ENCODE measurements at regions not wholly inside any gene's neighbourhood (a gene's known extent, or its start where the extent isn't known, plus 50 kb on each side); places are given as distances from the start of the nearest gene placed in this dataset.

DNA sequence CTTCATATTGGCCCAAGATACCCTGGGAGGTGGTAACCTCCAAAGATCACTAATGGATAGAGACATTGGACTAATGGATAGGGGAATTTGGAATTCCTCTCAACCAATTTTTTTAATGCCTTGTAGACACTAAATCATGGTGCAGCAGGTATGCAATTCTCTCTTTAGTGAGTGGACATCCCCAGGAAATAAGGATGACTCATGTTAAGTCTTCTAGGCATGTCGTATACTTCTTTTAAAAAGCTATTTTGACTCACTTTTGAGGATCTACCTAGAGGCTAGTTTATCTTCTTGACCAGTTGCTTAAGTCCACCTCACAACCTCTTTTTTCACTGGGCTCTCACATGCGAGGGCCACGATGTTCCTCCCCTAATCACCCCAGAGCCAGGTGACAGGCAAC, 211.6 kb upstream of the CDH12 start:
- DNase-seq: no peak

DNA sequence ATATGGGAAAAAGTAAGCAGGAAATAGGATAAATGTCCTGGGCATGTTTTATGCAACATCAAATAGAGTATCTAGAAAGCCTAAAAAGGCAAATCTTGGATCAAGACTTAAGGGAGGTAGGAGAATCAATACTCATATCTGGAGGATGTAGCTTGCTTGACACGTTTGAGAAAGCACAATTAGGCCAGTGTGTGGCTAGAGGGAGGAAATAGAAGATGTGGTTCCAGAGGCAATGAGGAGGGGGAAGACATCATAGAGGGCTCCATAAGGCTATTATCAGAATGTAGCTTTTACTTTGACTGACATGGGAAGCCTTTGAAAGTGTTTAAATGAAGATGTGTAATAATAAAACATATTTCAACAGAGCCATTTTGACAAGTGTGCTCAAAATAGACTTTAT, 200.7 kb upstream of the CDH12 start:
- DNase-seq: no peak

DNA sequence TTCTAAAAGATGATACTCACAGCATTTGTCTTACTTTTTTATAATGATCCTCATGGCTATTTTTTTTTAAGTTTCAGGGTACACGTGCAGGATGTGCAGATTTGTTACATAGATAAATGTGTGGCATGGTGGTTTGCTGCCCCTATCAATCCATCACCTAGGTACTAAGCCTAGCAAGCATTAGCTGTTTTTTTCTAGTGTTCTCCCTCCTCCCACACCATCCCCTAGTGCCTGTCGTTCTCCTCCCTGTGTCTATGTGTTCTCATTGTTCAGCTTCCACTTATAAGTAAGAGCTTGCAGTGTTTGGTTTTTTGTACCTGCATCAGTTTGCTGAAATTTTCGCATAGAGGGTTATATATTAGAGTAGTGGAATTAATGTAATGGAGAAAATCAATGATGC, 189.1 kb upstream of the CDH12 start:
- DNase-seq: no peak

DNA sequence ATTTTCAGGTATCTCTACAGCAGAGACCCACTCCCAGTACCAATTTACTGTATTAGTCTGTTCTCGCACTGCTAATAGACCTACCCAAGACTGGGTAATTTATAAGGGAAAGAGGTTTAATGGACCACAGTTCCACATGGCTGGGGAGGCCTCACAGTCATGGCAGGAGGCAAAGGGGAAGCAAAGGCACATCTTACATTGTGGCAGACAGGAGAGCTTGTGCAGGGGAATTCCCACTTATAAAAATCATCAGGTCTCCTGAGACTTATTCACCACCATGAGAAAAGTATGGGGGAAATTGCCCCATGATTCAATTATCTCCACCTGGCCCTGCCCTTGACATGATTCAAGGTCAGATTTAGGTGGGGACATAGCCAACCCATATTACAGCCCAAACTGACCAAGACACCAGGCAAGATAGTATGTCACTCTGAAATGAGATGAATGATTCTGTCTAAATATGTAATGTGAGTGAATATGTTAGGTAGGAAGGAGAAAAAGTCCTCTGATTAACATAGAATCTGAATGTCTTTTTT, 182.5 kb upstream of the CDH12 start:
- DNase-seq: no peak

DNA sequence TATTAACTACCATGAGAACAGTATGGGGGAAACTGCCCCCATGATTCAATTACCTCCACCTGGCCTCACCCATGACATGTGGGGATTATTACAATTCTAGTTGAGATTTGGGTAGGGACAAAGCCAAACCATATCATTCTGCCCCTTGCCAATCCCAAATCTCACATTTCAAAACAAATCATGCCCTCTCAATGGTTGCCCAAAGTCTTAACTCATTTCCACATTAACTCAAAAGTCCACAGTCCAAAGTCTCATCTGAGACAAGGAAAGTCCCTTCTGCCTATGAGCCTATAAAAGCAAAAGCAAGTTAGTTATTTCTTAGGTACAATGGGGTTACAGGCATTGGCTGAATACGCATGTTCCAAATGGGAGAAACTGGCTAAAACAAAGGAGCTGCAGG, 180.7 kb upstream of the CDH12 start:
- no peak for DNase-seq

DNA sequence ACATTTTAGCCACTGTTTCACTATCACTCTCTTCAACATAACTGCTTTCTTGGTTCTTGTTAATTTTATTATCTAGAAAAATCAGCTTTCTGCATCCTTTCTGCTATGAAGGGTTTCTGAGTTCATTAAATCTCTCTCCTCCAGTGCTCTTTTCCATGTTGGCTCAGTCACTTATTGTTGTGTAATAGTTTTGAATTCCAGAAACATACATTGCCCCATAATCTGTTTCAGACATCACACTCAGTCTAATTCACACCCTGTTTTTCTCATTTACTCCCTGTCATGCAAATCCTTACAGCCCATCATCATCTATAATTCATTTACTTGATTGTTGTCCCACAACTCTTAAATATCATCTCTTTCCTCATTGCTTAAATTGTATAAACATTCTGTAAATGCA, 176.1 kb upstream of the CDH12 start:
- no peak for DNase-seq

DNA sequence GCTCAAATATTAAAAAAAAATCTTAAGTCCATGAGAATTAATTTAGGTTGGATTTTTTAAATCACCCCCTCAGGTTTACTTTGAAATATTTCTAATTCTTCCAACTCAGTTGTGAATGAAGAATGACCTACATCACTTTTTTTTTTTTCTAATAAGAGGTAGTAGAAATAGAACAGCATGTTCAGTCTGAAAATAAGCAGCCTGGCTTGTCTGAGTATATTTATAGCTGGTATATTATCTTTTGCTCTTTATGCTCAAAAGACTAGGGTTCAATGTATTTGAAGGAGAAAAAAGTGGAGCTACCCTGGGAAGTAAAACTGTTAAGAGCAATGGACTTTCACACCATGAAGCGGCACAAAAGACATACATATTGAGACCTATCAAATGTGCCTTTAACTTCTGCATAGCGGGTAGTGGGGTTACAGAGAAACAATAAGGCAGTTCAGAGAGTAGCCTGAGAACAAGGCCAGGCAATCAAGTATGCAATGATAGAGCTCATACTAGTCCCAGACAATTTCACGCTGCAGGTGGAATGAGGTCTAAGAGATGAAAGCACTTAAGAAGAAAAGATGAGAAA, 175.4 kb upstream of the CDH12 start:
- no peak for DNase-seq

DNA sequence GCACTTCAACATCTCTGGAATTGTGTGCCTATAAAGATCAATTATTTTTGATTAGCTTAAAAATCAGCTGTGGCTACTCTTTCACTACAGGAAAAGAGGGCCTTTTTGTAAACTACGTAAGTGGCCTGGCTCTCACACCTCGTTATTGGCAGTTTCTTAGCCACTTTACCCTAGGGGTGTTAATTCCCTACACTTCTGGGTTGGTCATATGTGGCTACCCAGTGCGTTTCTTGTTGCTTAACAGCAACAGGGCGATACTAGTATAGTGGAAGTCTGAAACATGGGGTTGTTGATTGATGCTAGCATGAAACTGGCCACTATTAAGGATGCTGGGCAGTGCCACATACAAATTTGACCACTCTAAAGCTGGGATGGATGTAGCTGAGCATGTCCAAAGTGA, 174.7 kb upstream of the CDH12 start:
- no peak for DNase-seq

DNA sequence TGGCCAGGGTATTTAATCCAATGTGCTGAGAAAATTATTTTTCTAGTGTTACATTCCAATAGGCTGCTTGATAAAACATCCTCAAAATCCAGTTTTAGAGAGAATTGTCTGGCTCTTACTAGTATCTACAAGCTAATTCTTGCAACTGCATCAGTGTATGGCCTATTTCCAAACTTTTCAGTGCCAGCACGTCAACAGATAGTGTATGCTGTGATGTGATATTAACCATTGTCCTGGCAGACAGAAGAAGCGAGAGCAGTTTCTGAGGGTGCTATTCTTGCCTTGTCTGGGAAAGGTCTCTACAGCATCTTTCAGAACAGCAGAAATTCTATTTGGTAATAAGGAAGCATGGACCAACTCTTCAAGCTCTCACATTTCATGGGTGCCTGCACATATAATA, 174.2 kb upstream of the CDH12 start:
- DNase-seq: no peak

DNA sequence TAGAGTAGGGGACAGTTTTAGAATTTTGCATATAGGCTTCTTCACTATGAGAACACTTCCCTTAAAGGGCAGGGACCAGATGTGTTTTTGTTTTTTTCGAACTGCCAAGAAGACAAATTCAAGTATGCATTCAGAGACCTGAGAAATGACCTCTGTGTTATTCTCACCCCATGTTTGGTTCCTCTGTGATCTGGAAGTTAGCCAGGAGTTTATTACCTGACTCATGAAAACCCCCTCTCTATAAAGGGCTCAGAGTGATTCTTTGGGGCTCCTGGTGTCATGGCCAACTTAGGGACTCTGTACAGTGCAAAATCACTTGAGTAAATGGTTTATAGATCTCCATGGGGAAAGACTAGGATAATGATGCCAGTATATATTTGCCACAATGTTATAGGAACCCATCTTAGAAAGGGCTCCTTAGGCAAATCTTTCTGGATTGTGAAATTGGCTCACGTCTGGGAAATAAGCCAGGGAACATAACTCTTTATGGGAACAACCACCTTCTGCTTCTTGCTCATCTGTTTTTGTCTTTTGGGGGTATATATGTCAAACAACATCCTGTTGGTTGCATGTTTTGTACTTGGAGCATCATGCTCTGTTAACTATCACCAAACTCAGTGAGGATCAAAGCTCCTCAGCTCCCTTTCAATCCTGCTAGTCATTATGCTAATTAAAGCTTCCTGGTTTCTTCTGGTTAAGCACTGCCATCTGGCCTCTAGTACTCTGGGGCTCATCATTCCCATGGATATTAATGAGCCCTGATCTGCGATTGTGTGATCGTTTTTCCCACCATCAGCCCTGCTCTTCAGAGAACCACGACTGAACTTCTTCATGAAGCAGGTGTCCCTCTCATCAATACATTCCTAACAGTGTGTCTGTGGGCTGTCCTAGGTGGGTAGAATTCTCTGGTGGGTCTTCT, 173.4 kb upstream of the CDH12 start:
- DNase-seq: no peak

DNA sequence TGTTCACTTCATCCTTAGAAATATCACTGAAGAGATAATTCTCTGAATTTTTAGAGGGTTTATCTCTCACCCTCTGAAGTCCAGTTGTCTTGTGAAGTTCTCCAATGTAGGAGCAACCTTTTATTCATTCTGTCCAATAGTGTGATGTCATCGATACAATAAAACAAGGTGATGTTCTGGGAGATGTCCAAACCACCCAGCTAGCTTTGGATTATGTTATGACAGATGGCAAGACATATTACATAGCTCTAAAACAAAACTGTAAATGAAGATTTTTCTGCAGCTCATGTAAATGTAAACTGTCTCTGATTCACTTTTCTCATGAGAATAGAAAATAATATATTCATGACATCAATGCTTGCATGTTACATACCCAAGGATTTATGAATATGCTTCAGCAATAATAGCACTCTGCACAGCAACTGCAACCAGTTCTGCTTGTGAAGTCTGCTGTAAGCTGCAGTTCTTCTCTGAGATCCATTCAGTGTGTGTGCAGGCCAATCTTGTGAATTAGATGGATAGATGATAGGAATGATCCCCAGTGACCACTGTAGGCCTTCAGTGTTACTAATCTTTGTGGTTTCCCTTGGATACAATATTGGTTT, 172.6 kb upstream of the CDH12 start:
- DNase-seq: no peak

DNA sequence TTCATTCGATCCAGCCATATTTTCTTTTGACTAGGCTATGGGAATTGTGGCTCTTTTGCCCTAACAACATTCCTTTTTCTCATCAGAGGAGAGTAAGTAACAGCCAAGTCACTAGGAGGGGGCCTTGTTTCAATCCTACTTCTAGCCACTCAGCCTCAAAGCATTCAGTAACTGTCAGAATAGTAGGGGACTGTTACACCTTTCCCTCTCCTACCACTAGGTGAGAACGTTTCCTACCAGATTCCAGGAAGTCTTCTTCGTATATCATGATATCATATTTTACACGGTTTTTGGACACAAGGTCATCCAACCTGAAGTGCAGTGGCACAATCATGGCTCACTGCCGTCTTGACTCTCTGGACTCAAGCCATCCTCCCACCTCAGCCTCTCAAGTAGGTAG, 171.3 kb upstream of the CDH12 start:
- DNase-seq: no peak

DNA sequence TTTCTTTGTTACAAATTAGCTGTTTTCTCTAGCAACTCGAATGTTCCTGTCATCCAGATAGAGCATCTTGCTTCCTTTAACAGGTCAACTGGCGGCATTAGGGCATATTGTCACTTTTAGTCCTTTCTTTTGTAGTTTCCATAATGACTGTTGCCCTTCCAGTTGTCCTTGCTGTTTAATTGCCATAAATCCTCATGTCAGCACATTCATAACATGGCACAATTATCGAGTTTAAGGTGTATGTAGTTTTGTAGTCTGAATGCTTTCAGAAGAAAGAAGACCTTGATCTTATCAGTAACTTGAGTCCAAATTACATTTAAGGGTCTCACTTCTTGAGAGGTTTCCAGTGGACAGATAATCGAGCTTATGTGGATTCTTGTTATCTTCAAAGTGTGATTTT, 161.7 kb upstream of the CDH12 start:
- DNase-seq: no peak

DNA sequence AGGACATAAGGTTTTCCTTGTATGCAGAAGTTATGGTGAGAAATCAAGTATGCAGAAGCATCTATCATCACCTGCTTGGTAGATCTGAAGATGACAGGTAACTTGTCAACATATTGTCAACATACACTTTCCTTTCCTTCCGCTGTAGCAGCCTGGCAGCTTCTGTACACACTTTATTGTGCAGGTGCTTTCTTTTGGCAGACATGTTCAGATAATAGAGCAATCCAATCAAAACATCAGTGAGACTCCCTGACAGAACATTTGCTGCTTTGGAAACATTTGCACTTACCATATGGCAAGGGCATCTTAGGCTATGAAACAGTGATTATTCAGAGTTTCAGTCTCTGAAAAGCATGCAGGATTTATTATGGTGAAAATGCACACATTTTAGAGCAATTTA, 161.1 kb upstream of the CDH12 start:
- no peak for DNase-seq

DNA sequence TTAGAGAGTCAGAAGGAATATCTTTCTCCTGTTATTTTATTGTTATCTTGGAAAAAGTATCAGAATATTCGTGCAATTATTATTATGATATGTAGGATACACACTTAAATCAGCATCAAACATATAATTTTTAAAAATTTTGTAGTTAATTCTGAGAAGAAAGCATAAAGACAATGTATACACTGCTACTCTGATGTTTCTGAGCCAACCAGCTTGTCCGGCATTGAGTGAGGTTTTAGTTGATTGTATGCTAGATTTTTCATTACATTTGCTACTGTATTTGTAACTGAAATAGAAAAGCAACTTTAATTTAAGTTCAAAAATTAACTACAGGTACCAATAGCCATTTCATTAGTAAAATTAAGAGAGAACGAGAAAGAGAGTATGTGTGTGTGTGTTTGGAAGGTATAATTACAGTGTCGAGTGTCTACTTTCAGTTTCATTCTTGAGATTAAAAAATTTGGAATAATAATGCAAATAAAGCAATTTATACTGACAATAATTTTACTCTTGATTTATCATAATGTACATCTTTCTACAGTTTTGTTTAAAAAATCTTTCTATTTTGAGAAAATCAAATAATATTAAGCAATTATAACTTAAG, 160.4 kb upstream of the CDH12 start:
- DNase-seq: no peak

DNA sequence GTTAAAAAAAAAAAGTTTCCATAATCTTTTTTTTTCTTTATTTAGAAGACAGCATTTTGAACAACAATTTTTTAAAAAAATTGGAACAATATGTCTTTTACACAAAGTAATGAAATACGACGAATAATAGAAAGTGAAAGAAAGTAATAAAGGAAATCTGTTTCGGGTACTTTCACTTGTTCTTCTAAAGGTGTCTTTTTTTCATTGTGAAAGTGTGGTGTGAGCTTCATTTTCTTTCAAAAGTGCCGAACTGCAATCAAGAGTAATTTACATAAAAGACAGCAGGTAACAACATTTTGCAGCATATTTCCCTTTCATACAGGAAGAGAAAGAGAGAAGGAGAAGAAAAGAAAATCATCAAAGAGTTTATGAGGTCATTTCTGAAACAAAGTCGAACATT, 159.7 kb upstream of the CDH12 start:
- no peak for DNase-seq

DNA sequence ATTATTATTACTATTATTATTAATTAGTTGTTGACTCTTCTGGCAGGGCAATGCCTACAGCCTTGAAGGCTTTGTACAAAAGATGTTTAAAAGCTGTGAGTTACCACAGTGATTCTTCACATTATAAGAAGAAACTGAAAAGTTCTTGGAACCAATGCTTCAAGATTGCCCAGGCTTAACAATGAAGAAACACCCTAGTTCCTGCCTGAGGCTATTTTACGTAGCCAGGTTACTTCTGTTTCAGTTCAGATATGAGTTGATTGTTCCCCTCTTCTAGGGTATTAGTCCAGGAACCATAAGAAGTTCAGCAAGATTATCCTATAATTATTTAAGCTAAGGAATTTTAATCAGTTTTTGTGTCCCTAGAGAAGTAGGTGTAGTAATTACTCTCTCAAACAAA, 154.6 kb upstream of the CDH12 start:
- no peak for DNase-seq

DNA sequence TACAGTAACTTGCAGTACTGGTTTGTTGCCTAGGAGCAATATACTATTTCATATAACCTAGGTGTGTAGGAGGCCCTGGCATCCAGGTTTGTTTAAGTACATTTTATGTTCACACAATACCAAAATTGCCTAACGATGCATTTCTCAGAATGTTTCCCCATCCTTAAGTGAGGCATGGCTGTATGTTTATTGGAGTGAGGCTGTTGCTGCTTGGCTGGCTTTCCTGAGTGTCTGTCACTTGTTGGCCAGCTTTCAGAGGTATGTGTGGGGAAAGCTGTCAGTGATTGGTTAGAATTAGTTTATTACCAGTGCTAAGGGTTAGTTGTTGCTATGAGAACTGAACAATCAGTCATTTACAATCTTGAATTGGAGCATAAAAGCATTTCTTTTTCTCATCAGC, 154.1 kb upstream of the CDH12 start:
- no peak for DNase-seq

DNA sequence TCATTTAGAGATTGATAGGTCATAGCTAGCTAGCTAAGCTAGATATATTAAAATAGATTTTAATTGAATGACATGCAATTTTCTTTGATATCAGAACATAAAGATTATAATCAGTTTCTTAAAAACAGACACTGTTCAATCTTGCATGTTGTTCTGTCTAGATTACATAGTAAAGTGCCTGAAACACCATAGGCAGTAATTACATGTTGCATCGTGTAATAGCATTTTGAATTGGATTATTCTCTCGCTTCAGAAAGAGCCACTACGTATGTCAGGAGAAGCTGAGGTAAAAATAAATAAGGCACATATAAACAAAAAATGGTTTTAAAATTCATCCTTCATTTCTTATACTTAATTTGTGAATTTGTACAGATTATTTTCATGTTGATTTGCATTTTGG, 148.0 kb upstream of the CDH12 start:
- DNase-seq: no peak

DNA sequence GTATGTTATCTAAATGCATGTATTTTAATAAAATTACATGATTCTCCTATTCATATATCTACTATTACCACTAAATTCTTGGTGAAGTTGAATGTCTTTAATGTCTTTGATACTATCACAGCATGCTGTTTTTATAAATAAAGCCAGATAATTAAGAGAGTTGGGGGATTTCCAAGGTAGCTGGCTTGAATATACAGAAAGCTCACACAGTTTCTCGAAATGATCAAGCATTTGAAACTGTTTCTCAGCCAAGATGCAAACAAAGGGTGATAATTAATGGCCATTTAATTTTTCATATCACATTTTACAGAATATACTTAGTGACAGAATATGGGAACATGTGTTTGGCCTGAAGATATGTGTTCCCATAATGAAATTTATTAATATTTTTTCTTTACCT, 145.6 kb upstream of the CDH12 start:
- DNase-seq: no peak

DNA sequence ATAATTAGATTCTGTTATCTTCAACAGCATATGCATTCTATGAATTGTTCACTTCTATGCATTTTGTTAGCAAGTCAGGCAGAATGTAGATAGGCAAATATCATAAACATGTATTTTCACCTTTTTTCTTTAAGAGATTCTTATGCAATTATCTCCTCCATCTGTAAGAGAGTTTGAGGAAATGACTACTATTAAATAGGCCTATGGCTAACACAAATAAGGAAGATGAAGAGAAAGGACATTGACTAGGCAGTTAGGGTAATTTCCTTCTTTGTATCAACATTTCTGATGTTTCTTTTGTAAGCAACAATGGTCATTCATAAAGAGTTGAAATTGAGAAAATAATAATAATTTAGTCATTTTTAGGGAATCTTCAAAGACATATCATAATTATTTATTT, 145.2 kb upstream of the CDH12 start:
- DNase-seq: no peak

DNA sequence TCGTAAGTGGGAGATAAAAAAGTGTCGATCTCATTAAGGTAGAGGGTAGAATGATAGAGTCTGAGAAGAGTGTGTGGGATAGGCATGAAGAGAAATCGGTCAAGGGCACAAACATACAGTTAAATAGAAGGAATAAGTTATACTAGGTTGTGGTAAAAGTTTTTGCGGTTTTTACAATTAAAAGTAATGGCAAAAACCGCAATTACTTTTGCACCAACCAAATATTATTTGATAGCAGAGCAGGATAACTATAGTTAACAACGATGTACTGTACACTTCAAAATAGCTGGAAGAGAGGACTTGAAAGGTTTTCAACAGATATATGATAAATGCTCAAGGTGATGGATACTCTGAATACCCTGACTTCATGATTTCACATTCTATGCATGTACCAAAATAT, 135.8 kb upstream of the CDH12 start:
- DNase-seq: no peak

DNA sequence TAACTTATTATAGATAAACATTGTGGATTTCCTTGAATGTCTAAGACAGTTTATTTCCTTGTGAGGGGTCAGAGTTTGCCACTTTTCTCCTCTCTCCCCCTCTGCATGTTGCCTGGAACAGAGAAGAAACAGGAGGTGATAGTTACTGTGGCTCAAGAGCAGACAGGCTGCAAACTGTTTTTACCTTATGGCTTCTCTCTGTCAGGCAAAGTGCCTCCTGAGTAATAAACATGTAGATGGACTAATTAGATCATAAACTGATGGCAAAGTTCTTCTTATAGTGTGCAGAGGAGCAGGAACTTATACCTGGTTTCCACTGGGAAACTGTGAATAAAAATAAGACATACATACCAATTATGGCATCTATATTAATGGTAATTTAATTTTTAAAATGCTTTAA, 133.1 kb upstream of the CDH12 start:
- no peak for DNase-seq

DNA sequence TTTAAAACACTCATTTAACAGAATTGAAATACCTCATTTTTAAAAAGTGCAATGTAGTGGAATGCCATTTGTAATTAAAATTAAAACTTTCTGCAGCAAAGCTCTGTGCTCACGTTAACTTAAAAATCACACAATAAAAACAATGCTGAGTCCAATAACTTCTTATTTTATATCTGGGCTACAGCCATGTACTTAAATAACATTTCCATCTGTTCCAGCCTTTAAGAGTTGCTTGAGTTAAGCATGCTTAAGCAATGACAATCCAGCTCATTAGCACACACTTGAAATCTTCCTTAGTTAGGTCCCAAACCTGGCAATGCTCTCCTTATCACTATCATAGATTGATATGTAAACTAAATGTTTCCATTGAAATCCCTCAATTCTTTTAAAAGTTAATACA, 132.3 kb upstream of the CDH12 start:
- DNase-seq: no peak

Measured in RPMI8226 (cell line).